HL-60 (cell line): ENCODE measurements at regions not wholly inside any gene's neighbourhood (a gene's known extent, or its start where the extent isn't known, plus 50 kb on each side); places are given as distances from the start of the nearest gene placed in this dataset.

Experiments used
- DNase-seq, 2 experiments: peaks; one replicate each; pipeline ENCODE4 v3.0.0-alpha.2; 2010 to 2020; ENCODE audit warnings: low read depth in 1 of 2, low spot score in 1 of 2
- H3K27ac ChIP-seq: fragments of 250-450 bp; sonication (Bioruptor Pico); replicated peaks from 2 replicates; pipeline ENCODE4 v1.5.1; 2020; ENCODE audit warnings: mild to moderate bottlenecking, moderate library complexity
- H3K27me3 ChIP-seq: fragments of 250-450 bp; sonication (Bioruptor Pico); 2 replicates; pipeline ENCODE4 v1.5.1; 2021; ENCODE audit warnings: mild to moderate bottlenecking, moderate library complexity; ENCODE audit not compliant: insufficient read depth, poor library complexity, severe bottlenecking
- H3K4me3 ChIP-seq: replicated peaks from 2 replicates; pipeline ENCODE4 v1.5.1; 2011; ENCODE audit warnings: mild to moderate bottlenecking, control low read depth, low read length; ENCODE audit not compliant: insufficient read depth
- CTCF ChIP-seq: IDR thresholded peaks from one replicate; pipeline ENCODE4 v1.5.1; 2011; ENCODE audit warnings: low read length, control low read depth, inconsistent platforms; ENCODE audit not compliant: insufficient read depth
- GABPA ChIP-seq: IDR thresholded peaks from 2 replicates; pipeline ENCODE4 v1.6.1; 2012; ENCODE audit warnings: low read depth
- POLR2AphosphoS5 ChIP-seq: IDR thresholded peaks from 2 replicates; pipeline ENCODE4 v1.6.1; 2012; ENCODE audit warnings: low read depth
- REST ChIP-seq: IDR thresholded peaks from 2 replicates; pipeline ENCODE4 v1.6.1; 2012; ENCODE audit warnings: low read depth; ENCODE audit not compliant: insufficient replicate concordance
- SPI1 ChIP-seq: IDR thresholded peaks from 2 replicates; pipeline ENCODE4 v1.6.1; 2012; ENCODE audit warnings: low read depth, mild to moderate bottlenecking, borderline replicate concordance

- no peak for TF ChIP-seq REST
- TF ChIP-seq SPI1 = no peak
- no peak for TF ChIP-seq GABPA
- TF ChIP-seq CTCF = no peak
- no peak for TF ChIP-seq POLR2AphosphoS5
- no peak for DNase-seq
- no peak overlapping the region for H3K4me3 ChIP-seq
- H3K27ac ChIP-seq = no peak overlapping the region
- H3K27me3 ChIP-seq = no peaks in the 10 kb centered on the region
Measured at GRCh38 chr1:118828038-118828437, 160.1 kb downstream of the TBX15 start.

- H3K27ac ChIP-seq = no peak overlapping the region
Measured at GRCh38 chr1:118827636-118828035, 160.5 kb downstream of the TBX15 start.

GRCh38 chr1:118827207-118827606 is 160.9 kb downstream of the TBX15 start:
- Histone ChIP-seq H3K4me3 (no peak overlapping the region), H3K27ac (no peak overlapping the region), H3K27me3 (no peaks in the 10 kb centered on the region)
- DNase-seq = no peak
- TF ChIP-seq GABPA = no peak
- TF ChIP-seq REST = no peak
- TF ChIP-seq POLR2AphosphoS5 = no peak
- no peak for TF ChIP-seq CTCF
- no peak for TF ChIP-seq SPI1

More at GRCh38 chr1:118827636-118828035, 160.5 kb downstream of the TBX15 start:
- TF ChIP-seq REST (no peak), POLR2AphosphoS5 (no peak), GABPA (no peak), SPI1 (no peak), CTCF (no peak)
- DNase-seq = no peak
- Histone ChIP-seq H3K27me3 (no peaks in the 10 kb centered on the region), H3K4me3 (no peak overlapping the region)
